NB4 (cell line): ENCODE measurements at regions not wholly inside any gene's neighbourhood (a gene's known extent, or its start where the extent isn't known, plus 50 kb on each side); places are given as distances from the start of the nearest gene placed in this dataset.
"Not testable (repeated sequence)": the region's sequence is repeated elsewhere in the genome, so short reads cannot be mapped to it uniquely, and the experiment has no call there.

ENCODE experiments used
- DNase-seq: peaks from one replicate; pipeline ENCODE4 v3.0.0; 2010; ENCODE audit warnings: low read depth
- H3K4me3 ChIP-seq: one replicate; pipeline ENCODE4 v1.5.1; 2011; ENCODE audit warnings: mild to moderate bottlenecking, low read depth, low read length, moderate library complexity
- CTCF ChIP-seq: IDR thresholded peaks from one replicate; pipeline ENCODE4 v1.5.1; 2012; ENCODE audit warnings: low read depth, low read length
- MAX ChIP-seq: IDR thresholded peaks from 2 replicates; pipeline ENCODE4 v1.6.1; 2011; ENCODE audit warnings: low read depth, low read length
- MYC ChIP-seq: IDR thresholded peaks from 2 replicates; pipeline ENCODE4 v1.6.1; 2011; ENCODE audit warnings: low read depth, low read length
- POLR2A ChIP-seq: IDR thresholded peaks from 2 replicates; pipeline ENCODE4 v1.6.1; 2011; ENCODE audit warnings: mild to moderate bottlenecking; ENCODE audit not compliant: insufficient read length; ENCODE audit errors: extremely low read depth

GRCh38 chr4:91653067-91653466 lies 650.7 kb upstream of the GRID2 start:
- TF ChIP-seq MYC (no peak), POLR2A (no peak), MAX (no peak), CTCF (no peak)
- DNase-seq: no peak
- no peak overlapping the region for H3K4me3 ChIP-seq

- H3K4me3 ChIP-seq: no peak overlapping the region
- no peak for DNase-seq
- TF ChIP-seq MYC (no peak), CTCF (no peak), POLR2A (no peak), MAX (no peak)
Measured at GRCh38 chr4:91681091-91681490, 622.7 kb upstream of the GRID2 start.

- no peak for DNase-seq
- TF ChIP-seq MAX (no peak), MYC (no peak), POLR2A (no peak), CTCF (no peak)
- no peak overlapping the region for H3K4me3 ChIP-seq
Measured at GRCh38 chr4:91681544-91681943, 622.2 kb upstream of the GRID2 start.

- no peak for DNase-seq
- H3K4me3 ChIP-seq: no peak overlapping the region
- TF ChIP-seq MYC (no peak), CTCF (no peak), POLR2A (no peak), MAX (no peak)
Measured at GRCh38 chr4:91684955-91685354, 618.8 kb upstream of the GRID2 start.

GRCh38 chr4:91688413-91688812 lies 615.4 kb upstream of the GRID2 start:
- no peak overlapping the region for H3K4me3 ChIP-seq
- TF ChIP-seq MYC (no peak), CTCF (no peak)
- DNase-seq: no peak

- not testable (repeated sequence) for DNase-seq, H3K4me3 ChIP-seq
Measured at GRCh38 chr4:91699691-91700090, 604.1 kb upstream of the GRID2 start.
